ENCODE measurements at regions not wholly inside any gene's neighbourhood (a gene's known extent, or its start where the extent isn't known, plus 50 kb on each side); places are given as distances from the start of the nearest gene placed in this dataset.

GRCh38 chr15:58340176-58340575 is 91.6 kb upstream of the LIPC start:
- Histone ChIP-seq H3K79me2 (ENCODE audit: low read length) (no peaks in the 10 kb centered on the region), H3K27me3 (ENCODE audit: low read depth, low read length) (no peaks in the 10 kb centered on the region), H3K36me3 (replicated peaks; ENCODE audit: low read depth, low read length) (no peaks in the 10 kb centered on the region), H3K9me3 (ENCODE audit: insufficient read depth, low read length) (no peaks in the 10 kb centered on the region), H3K27ac (ENCODE audit: low read length) (no peak overlapping the region), H2AFZ (ENCODE audit: low read depth, low read length) (no peak overlapping the region), H3K9ac (ENCODE audit: low read length) (no peak overlapping the region), H3K4me2 (ENCODE audit: low read length) (no peak overlapping the region), H3K4me1 (ENCODE audit: low read length) (no peaks in the 10 kb centered on the region), H3K4me3 (ENCODE audit: low read length) (no peak overlapping the region), H4K20me1 (ENCODE audit: insufficient read depth, low read length) (no peaks in the 10 kb centered on the region)
- TF ChIP-seq CTCF (IDR thresholded peaks at IDR 0.05; ENCODE audit: low read depth, low read length): no peak
- TF ChIP-seq EZH2phosphoT487 (IDR thresholded peaks at IDR 0.05; ENCODE audit: low read depth): no peak

GRCh38 chr15:58342508-58342907 is 89.3 kb upstream of the LIPC start:
- TF ChIP-seq CTCF (IDR thresholded peaks at IDR 0.05; ENCODE audit: low read depth, low read length) (no peak), EZH2phosphoT487 (IDR thresholded peaks at IDR 0.05; ENCODE audit: low read depth) (no peak)
- Histone ChIP-seq H3K36me3 (replicated peaks; ENCODE audit: low read depth, low read length) (no peaks in the 10 kb centered on the region), H4K20me1 (ENCODE audit: insufficient read depth, low read length) (no peaks in the 10 kb centered on the region), H3K9me3 (ENCODE audit: insufficient read depth, low read length) (no peaks in the 10 kb centered on the region), H2AFZ (ENCODE audit: low read depth, low read length) (no peak overlapping the region), H3K27me3 (ENCODE audit: low read depth, low read length) (no peaks in the 10 kb centered on the region), H3K4me1 (ENCODE audit: low read length) (no peaks in the 10 kb centered on the region), H3K9ac (ENCODE audit: low read length) (no peak overlapping the region), H3K27ac (ENCODE audit: low read length) (no peak overlapping the region), H3K4me3 (ENCODE audit: low read length) (no peak overlapping the region), H3K79me2 (ENCODE audit: low read length) (no peaks in the 10 kb centered on the region), H3K4me2 (ENCODE audit: low read length) (no peak overlapping the region)

- Histone ChIP-seq H3K27me3 (ENCODE audit: low read depth, low read length) (no peaks in the 10 kb centered on the region), H3K9me3 (ENCODE audit: insufficient read depth, low read length) (no peaks in the 10 kb centered on the region), H3K9ac (ENCODE audit: low read length) (no peak overlapping the region), H3K36me3 (replicated peaks; ENCODE audit: low read depth, low read length) (no peaks in the 10 kb centered on the region), H3K4me3 (ENCODE audit: low read length) (no peak overlapping the region), H3K4me2 (ENCODE audit: low read length) (no peak overlapping the region), H3K27ac (ENCODE audit: low read length) (no peak overlapping the region), H4K20me1 (ENCODE audit: insufficient read depth, low read length) (no peaks in the 10 kb centered on the region), H3K79me2 (ENCODE audit: low read length) (no peaks in the 10 kb centered on the region), H2AFZ (ENCODE audit: low read depth, low read length) (no peak overlapping the region), H3K4me1 (ENCODE audit: low read length) (peaks cover 10% of the 10 kb centered on the region)
- TF ChIP-seq CTCF (IDR thresholded peaks at IDR 0.05; ENCODE audit: low read depth, low read length) (no peak), EZH2phosphoT487 (IDR thresholded peaks at IDR 0.05; ENCODE audit: low read depth) (no peak)
These were observed 87.3 kb upstream of the LIPC start for GRCh38 chr15:58344213-58345070.

GRCh38 chr15:58346361-58346760 is 85.4 kb upstream of the LIPC start:
- Histone ChIP-seq H3K9me3 (ENCODE audit: insufficient read depth, low read length) (no peaks in the 10 kb centered on the region), H3K27me3 (ENCODE audit: low read depth, low read length) (no peaks in the 10 kb centered on the region), H3K4me1 (ENCODE audit: low read length) (peaks cover 10% of the 10 kb centered on the region), H3K4me3 (ENCODE audit: low read length) (no peak overlapping the region), H3K36me3 (replicated peaks; ENCODE audit: low read depth, low read length) (no peaks in the 10 kb centered on the region), H4K20me1 (ENCODE audit: insufficient read depth, low read length) (no peaks in the 10 kb centered on the region), H3K9ac (ENCODE audit: low read length) (no peak overlapping the region), H2AFZ (ENCODE audit: low read depth, low read length) (no peak overlapping the region), H3K4me2 (ENCODE audit: low read length) (no peak overlapping the region), H3K79me2 (ENCODE audit: low read length) (no peaks in the 10 kb centered on the region), H3K27ac (ENCODE audit: low read length) (no peak overlapping the region)
- no peak for TF ChIP-seq CTCF (IDR thresholded peaks at IDR 0.05; ENCODE audit: low read depth, low read length)
- no peak for TF ChIP-seq EZH2phosphoT487 (IDR thresholded peaks at IDR 0.05; ENCODE audit: low read depth)

All from OCI-LY3 (cell line).